ENCODE measurements at regions not wholly inside any gene's neighbourhood (a gene's known extent, or its start where the extent isn't known, plus 50 kb on each side); places are given as distances from the start of the nearest gene placed in this dataset.

GRCh38 chr3:72405943-72406566 is 442.2 kb downstream of the SHQ1 start (continued):
- TF ChIP-seq REST (IDR thresholded peaks at IDR 0.05; ENCODE audit: unreplicated experiment) (no peak), POLR2AphosphoS5 (IDR thresholded peaks at IDR 0.05; ENCODE audit: low read depth) (no peak), CREB1 (CRISPR knock-in tag; IDR thresholded peaks at IDR 0.05; ENCODE audit: low read depth) (no peak)

- H3K79me2 ChIP-seq (replicated peaks; ENCODE audit: insufficient read depth), result peaks cover 100% of the 10 kb centered on the region
- peaks cover 93% of the 10 kb centered on the region for H3K4me1 ChIP-seq (ENCODE audit: insufficient read depth)
- H2AFZ ChIP-seq, result no peak overlapping the region
- no peaks in the 10 kb centered on the region for H3F3A ChIP-seq (replicated peaks; ENCODE audit: low read depth)
- Mint-ChIP-seq H3K27ac (no peak overlapping the region), H3K9me3 (no peaks in the 10 kb centered on the region), H3K36me3 (ENCODE audit: low read depth) (no peaks in the 10 kb centered on the region), H3K4me3 (no peak overlapping the region), H3K27me3 (ENCODE audit: insufficient read depth, low read depth, poor library complexity) (no peaks in the 10 kb centered on the region), H3K4me1 (peaks cover 88% of the 10 kb centered on the region)
- no peaks in the 10 kb centered on the region for H3K9me2 ChIP-seq (ENCODE audit: insufficient read depth)
- no peaks in the 10 kb centered on the region for H3K27me3 ChIP-seq (ENCODE audit: insufficient read depth)
- H3K4me2 ChIP-seq, result no peak overlapping the region
- DNase-seq (ENCODE audit: low spot score) (no peak), ATAC-seq (no peak)
- H3K4me3 ChIP-seq, result no peak overlapping the region
- no peak overlapping the region for H3K27ac ChIP-seq (ENCODE audit: low read depth)
- H4K20me1 ChIP-seq (replicated peaks; ENCODE audit: insufficient read depth), result peaks cover 86% of the 10 kb centered on the region
- no peaks in the 10 kb centered on the region for H3K36me3 ChIP-seq (ENCODE audit: insufficient read depth)
- no peak for TF ChIP-seq EZH2 (IDR thresholded peaks at IDR 0.05; ENCODE audit: low read depth, unreplicated experiment)
- no peak for TF ChIP-seq REST (IDR thresholded peaks at IDR 0.05; ENCODE audit: unreplicated experiment)
- no peak for TF ChIP-seq CREB1 (CRISPR knock-in tag; IDR thresholded peaks at IDR 0.05; ENCODE audit: low read depth)
- no peak for TF ChIP-seq NANOG (IDR thresholded peaks at IDR 0.05; ENCODE audit: borderline replicate concordance)
- no peak for TF ChIP-seq POLR2AphosphoS5 (IDR thresholded peaks at IDR 0.05; ENCODE audit: low read depth)
- TF ChIP-seq ZNF462 (CRISPR knock-in tag; IDR thresholded peaks at IDR 0.05), result no peak
- no peak for TF ChIP-seq ZNF331 (CRISPR knock-in tag; IDR thresholded peaks at IDR 0.05; ENCODE audit: low read depth)
- no peak for TF ChIP-seq ZNF114 (CRISPR knock-in tag; IDR thresholded peaks at IDR 0.05)
- no peak for TF ChIP-seq STAT1 (IDR thresholded peaks at IDR 0.05; ENCODE audit: unreplicated experiment)
Measured at GRCh38 chr3:72401005-72401545, 447.2 kb downstream of the SHQ1 start.
